H1 (cell line): ENCODE measurements at regions not wholly inside any gene's neighbourhood (a gene's known extent, or its start where the extent isn't known, plus 50 kb on each side); places are given as distances from the start of the nearest gene placed in this dataset.

ENCODE experiments used
- CTCF ChIA-PET: fragments of 300-600 bp; sonication (Branson Sonifier 250); formaldehyde crosslinking; loops from one replicate; lab custom pipeline; 2021; ENCODE audit not compliant: partially characterized antibody; lab: Charles Lee
- POLR2A ChIA-PET: fragments of 300-600 bp; sonication (Branson Sonifier 250); formaldehyde crosslinking; loops from one replicate; lab custom pipeline; 2021; ENCODE audit warnings: inconsistent platforms; ENCODE audit not compliant: partially characterized antibody; lab: Charles Lee
- DNase-seq, 2 experiments: peaks; one replicate each; pipeline versions ENCODE4 v3.0.0 to v3.0.0-alpha.2; 2010 to 2022; ENCODE audit warnings: low spot score in 2 of 2, low read depth in 1 of 2, mixed read lengths in 1 of 2
- FAIRE-seq: peaks from 2 replicates; lab custom pipeline; 2011; peaks lifted over from hg19 to GRCh38; lab: Jason Lieb, UNC
- H2AFZ ChIP-seq: 2 replicates; pipeline ENCODE4 v1.8.1; 2012; ENCODE audit warnings: low read length, inconsistent platforms
- H2AK5ac ChIP-seq: 2 replicates; pipeline ENCODE4 v1.6.1; 2013; ENCODE audit warnings: low read depth, low read length
- H2BK120ac ChIP-seq: replicated peaks from 2 replicates; pipeline ENCODE3; 2013; ENCODE audit warnings: low read depth, low read length, inconsistent platforms
- H2BK12ac ChIP-seq: 2 replicates; pipeline ENCODE4 v1.6.1; 2013; ENCODE audit warnings: low read depth, low read length
- H2BK15ac ChIP-seq: 2 replicates; pipeline ENCODE4 v1.6.1; 2013; ENCODE audit warnings: low read length
- H2BK20ac ChIP-seq: 2 replicates; pipeline ENCODE4 v1.6.1; 2013; ENCODE audit warnings: low read length
- H2BK5ac ChIP-seq: 2 replicates; pipeline ENCODE4 v1.6.1; 2013; ENCODE audit warnings: low read depth, low read length
- H3K14ac ChIP-seq: 2 replicates; pipeline ENCODE4 v1.6.1; 2013; ENCODE audit warnings: inconsistent platforms; ENCODE audit not compliant: insufficient read length
- H3K18ac ChIP-seq: 2 replicates; pipeline ENCODE4 v1.6.1; 2013; ENCODE audit warnings: low read length; ENCODE audit errors: extremely low read depth
- H3K23ac ChIP-seq: 2 replicates; pipeline ENCODE4 v1.6.1; 2013; ENCODE audit warnings: inconsistent platforms; ENCODE audit not compliant: insufficient read length
- H3K23me2 ChIP-seq: 2 replicates; pipeline ENCODE4 v1.6.1; 2013; ENCODE audit warnings: low read depth, low read length
- H3K27ac ChIP-seq: 2 replicates; pipeline ENCODE4 v1.6.1; 2011; ENCODE audit warnings: low read depth, low read length, inconsistent platforms
- H3K27me3 ChIP-seq, 4 experiments: replicated peaks in 1 of 4; 1 replicate in 1 of 4; 2 replicates in 3 of 4; pipeline versions ENCODE4 v1.6.1 to v1.8.1; 2011 to 2013; ENCODE audit warnings: low read length in 3 of 4, mild to moderate bottlenecking in 3 of 4, inconsistent platforms in 2 of 4, mixed read lengths in 2 of 4, moderate library complexity in 1 of 4; ENCODE audit not compliant: control insufficient read depth in 3 of 4, insufficient read depth in 3 of 4; ENCODE audit errors: extremely low read depth in 1 of 4
- H3K36me3 ChIP-seq, 4 experiments: 2 replicates each; pipeline versions ENCODE4 v1.6.1 to v1.8.1; 2011 to 2013; ENCODE audit warnings: mild to moderate bottlenecking in 4 of 4, low read length in 3 of 4, moderate library complexity in 2 of 4, control low read depth in 1 of 4, inconsistent platforms in 1 of 4; ENCODE audit not compliant: insufficient read depth in 4 of 4, control insufficient read depth in 2 of 4
- H3K4ac ChIP-seq: replicated peaks from 2 replicates; pipeline ENCODE3; 2013; ENCODE audit warnings: low read length, low read depth, mixed read lengths, inconsistent platforms; ENCODE audit not compliant: insufficient read length
- H3K4me1 ChIP-seq, 4 experiments: replicated peaks in 1 of 4; 1 replicate in 1 of 4; 2 replicates in 3 of 4; pipeline versions ENCODE4 v1.6.1 to v1.8.1; 2011 to 2013; ENCODE audit warnings: low read length in 3 of 4, inconsistent platforms in 2 of 4, mixed read lengths in 1 of 4; ENCODE audit not compliant: insufficient read depth in 4 of 4, control insufficient read depth in 3 of 4
- H3K4me2 ChIP-seq, 2 experiments: 2 replicates each; pipeline versions ENCODE4 v1.6.1 to v1.8.1; 2011 to 2013; ENCODE audit warnings: low read depth in 2 of 2, low read length in 2 of 2, control low read depth in 1 of 2, inconsistent platforms in 1 of 2, mild to moderate bottlenecking in 1 of 2; ENCODE audit not compliant: insufficient read depth in 1 of 2
- H3K4me3 ChIP-seq, 4 experiments: fragments of 200-600, 300-600 bp in 1 of 4; sonication (generic), shearing (Covaris generic), sonication (Bioruptor Twin) in 1 of 4; 2 replicates each; pipeline versions ENCODE4 v1.5.1 to v1.8.1; 2011 to 2016; ENCODE audit warnings: low read length in 4 of 4, low read depth in 3 of 4, control low read depth in 2 of 4, inconsistent platforms in 2 of 4, mild to moderate bottlenecking in 2 of 4, mixed read lengths in 1 of 4, moderate library complexity in 1 of 4; ENCODE audit not compliant: insufficient read depth in 2 of 4; ENCODE audit errors: extremely low read depth in 1 of 4
- H3K56ac ChIP-seq: replicated peaks from 2 replicates; pipeline ENCODE3; 2013; ENCODE audit warnings: low read depth, mild to moderate bottlenecking, mixed read lengths, low read length, inconsistent platforms; ENCODE audit not compliant: insufficient read length
- H3K79me1 ChIP-seq: 2 replicates; pipeline ENCODE4 v1.6.1; 2013; ENCODE audit warnings: low read depth, low read length, control low read depth
- H3K79me2 ChIP-seq, 2 experiments: 2 replicates each; pipeline versions ENCODE4 v1.6.1 to v1.8.1; 2012 to 2013; ENCODE audit warnings: low read length in 2 of 2, mild to moderate bottlenecking in 2 of 2, inconsistent platforms in 1 of 2; ENCODE audit not compliant: insufficient read depth in 2 of 2, control insufficient read depth in 1 of 2
- H3K9ac ChIP-seq, 4 experiments: replicated peaks in 1 of 4; 1 replicate in 1 of 4; 2 replicates in 3 of 4; pipeline versions ENCODE4 v1.6.1 to v1.8.1; 2011 to 2013; ENCODE audit warnings: low read depth in 3 of 4, low read length in 3 of 4, control low read depth in 2 of 4, mild to moderate bottlenecking in 2 of 4, moderate library complexity in 2 of 4, inconsistent platforms in 1 of 4; ENCODE audit errors: extremely low read depth in 1 of 4
- H3K9me3 ChIP-seq, 2 experiments: 2 replicates each; pipeline versions ENCODE4 v1.6.1 to v1.8.1; 2012 to 2013; ENCODE audit warnings: mild to moderate bottlenecking in 2 of 2, moderate library complexity in 2 of 2, control low read depth in 1 of 2, inconsistent platforms in 1 of 2, low read depth in 1 of 2, low read length in 1 of 2, mixed read lengths in 1 of 2; ENCODE audit not compliant: insufficient read depth in 2 of 2
- H4K20me1 ChIP-seq, 2 experiments: replicated peaks in 1 of 2; 2 replicates each; pipeline versions ENCODE3 to v1.8.1; 2011 to 2013; ENCODE audit warnings: inconsistent platforms in 2 of 2, low read length in 2 of 2, mild to moderate bottlenecking in 1 of 2; ENCODE audit not compliant: insufficient read depth in 2 of 2, control insufficient read depth in 1 of 2
- H4K5ac ChIP-seq: 2 replicates; pipeline ENCODE4 v1.6.1; 2013; ENCODE audit warnings: low read length, low read depth, mixed read lengths, inconsistent platforms; ENCODE audit not compliant: insufficient read length
- H4K8ac ChIP-seq: 2 replicates; pipeline ENCODE4 v1.8.0; 2013; ENCODE audit warnings: mild to moderate bottlenecking, moderate library complexity, low read length, inconsistent platforms; ENCODE audit not compliant: insufficient read depth; ENCODE audit errors: extremely low read depth
- H4K91ac ChIP-seq: replicated peaks from 2 replicates; pipeline ENCODE3; 2013; ENCODE audit warnings: low read length, mixed read lengths, inconsistent platforms; ENCODE audit not compliant: insufficient read length
- GABPA ChIP-seq: IDR thresholded peaks from 2 replicates; pipeline ENCODE4 v1.6.1; 2011; ENCODE audit warnings: mild to moderate bottlenecking, low read length, moderate library complexity, borderline replicate concordance; ENCODE audit not compliant: insufficient read depth
- SUZ12 ChIP-seq: fragments of 200-600 bp; sonication (generic); IDR thresholded peaks from 2 replicates; pipeline ENCODE4 v1.6.1; 2012; ENCODE audit warnings: mild to moderate bottlenecking, inconsistent platforms, low read length, moderate library complexity, mixed read lengths
- WGBS, 2 experiments: shearing (Covaris generic) in 1 of 2; methylation state at CpG; one replicate each; pipeline versions ENCODE4 v1.1.6 to v1.1.7; 2013 to 2015; ENCODE audit warnings: low lambda C conversion rate in 2 of 2, mixed read lengths in 2 of 2, inconsistent platforms in 1 of 2, low coverage in 1 of 2, missing lambda C conversion rate in 1 of 2; ENCODE audit not compliant: insufficient replicate concordance in 2 of 2, insufficient coverage in 1 of 2, insufficient read length in 1 of 2; ENCODE audit errors: extremely low coverage in 1 of 2, missing lambda C conversion rate in 1 of 2; 5-methylcytosine and 5-hydroxymethylcytosine counted together
- TF ChIP-seq, protein P1 (sequence below): IDR thresholded peaks from 2 replicates; pipeline ENCODE4 v1.6.1; 2011; ENCODE audit warnings: low read depth, mild to moderate bottlenecking, low read length; ENCODE audit not compliant: insufficient read depth

DNA sequence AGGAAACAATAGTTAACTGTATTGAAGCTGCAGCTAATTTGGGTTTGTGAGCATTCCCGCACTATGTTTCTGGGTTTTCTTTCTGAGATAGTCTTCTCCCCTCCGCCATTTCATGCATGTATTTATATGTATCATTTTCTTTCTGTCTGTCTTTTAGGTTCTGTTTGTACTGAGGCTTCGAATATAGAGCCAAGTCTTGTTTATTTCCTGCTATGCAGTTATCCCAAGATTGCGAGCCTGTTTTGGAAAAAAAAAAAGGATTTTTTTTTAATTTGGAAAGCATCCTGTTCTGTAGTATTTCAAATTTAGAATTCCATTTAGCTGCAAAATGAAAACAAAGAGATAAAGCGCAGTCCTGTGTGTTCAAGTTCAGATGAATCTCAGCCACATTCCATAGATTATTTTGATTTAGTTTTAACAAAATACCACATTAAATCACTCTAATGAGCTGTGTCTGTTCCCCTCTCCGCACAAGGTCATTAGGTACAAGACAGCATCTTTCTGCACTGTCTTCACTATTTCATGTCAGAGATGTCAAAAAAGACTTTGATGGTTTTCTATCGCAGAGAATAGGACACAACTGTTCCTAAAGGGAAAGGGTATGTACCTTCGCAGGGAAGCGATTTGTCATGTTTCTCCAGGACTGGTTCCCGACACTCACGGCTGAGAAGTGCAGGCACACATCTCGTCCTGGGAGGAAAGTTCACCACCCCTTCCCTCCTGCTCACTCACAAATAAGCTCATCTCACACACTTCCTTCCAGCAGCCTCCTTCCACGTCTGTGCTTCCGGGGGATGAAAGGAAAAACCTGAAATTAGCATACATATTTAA is 443.4 kb downstream of the ZNF516 start:
- H2AK5ac ChIP-seq, result no peak overlapping the region
- ChIA-PET CTCF (interaction anchor here (0.7 to 1.1 kb wide), 2 partner anchors 15 to 118 kb away, joined by 3 read pairs; no protein-coding TSS in a partner anchor), POLR2A (no interaction called here)
- no peak overlapping the region for H3K4ac ChIP-seq
- no peaks in the 10 kb centered on the region for H4K20me1 ChIP-seq
- H3K27ac ChIP-seq, result no peak overlapping the region
- no peak overlapping the region for H3K14ac ChIP-seq
- no peaks in the 10 kb centered on the region for H3K79me1 ChIP-seq
- H3K27me3 ChIP-seq, result no peaks in the 10 kb centered on the region
- WGBS, 2 experiments, result 89% methylated on average over 14 of the region's 14 CpGs; no CpG with 5 or more reads in 1 of the 2 experiments
- H4K5ac ChIP-seq, result no peak overlapping the region
- no peak overlapping the region for H3K4me2 ChIP-seq
- H2BK20ac ChIP-seq, result no peak overlapping the region
- H3K18ac ChIP-seq, result no peak overlapping the region
- no peak overlapping the region for H3K23ac ChIP-seq
- DNase-seq (no peak), FAIRE-seq (no peak)
- no peak overlapping the region for H2BK15ac ChIP-seq
- no peak for TF ChIP-seq SUZ12
- TF ChIP-seq, protein P1, sequence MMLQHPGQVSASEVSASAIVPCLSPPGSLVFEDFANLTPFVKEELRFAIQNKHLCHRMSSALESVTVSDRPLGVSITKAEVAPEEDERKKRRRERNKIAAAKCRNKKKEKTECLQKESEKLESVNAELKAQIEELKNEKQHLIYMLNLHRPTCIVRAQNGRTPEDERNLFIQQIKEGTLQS, result no peak
- no peak for TF ChIP-seq GABPA
- no peak overlapping the region for H3K4me3 ChIP-seq
- no peak overlapping the region for H4K91ac ChIP-seq
- no peak overlapping the region for H2BK120ac ChIP-seq
- no peaks in the 10 kb centered on the region for H3K36me3 ChIP-seq
- H2BK12ac ChIP-seq, result no peak overlapping the region
- no peaks in the 10 kb centered on the region for H3K79me2 ChIP-seq
- no peaks in the 10 kb centered on the region for H3K9me3 ChIP-seq
- no peak overlapping the region; the same call in 1 of the 2 replicates for H2AFZ ChIP-seq
- H3K9ac ChIP-seq, result no peak overlapping the region
- H3K56ac ChIP-seq, result no peak overlapping the region
- H3K23me2 ChIP-seq, result no peaks in the 10 kb centered on the region
- no peaks in the 10 kb centered on the region for H3K4me1 ChIP-seq
- no peak overlapping the region for H2BK5ac ChIP-seq
- no peak overlapping the region for H4K8ac ChIP-seq
